Thyroid gland (tissue), 4 donors: ENCODE measurements at regions not wholly inside any gene's neighbourhood (a gene's known extent, or its start where the extent isn't known, plus 50 kb on each side); places are given as distances from the start of the nearest gene placed in this dataset.

ENCODE experiments used
- CTCF ChIP-seq, 6 experiments: fragments of 200-600 bp in 3 of 6; fragments of 450-650 bp in 3 of 6; sonication (generic) in 3 of 6; IDR thresholded peaks; one replicate each; pipeline ENCODE4 v1.5.1; 2016 to 2019; ENCODE audit warnings: antibody characterized with exemption in 6 of 6, mild to moderate bottlenecking in 2 of 6, inconsistent platforms in 1 of 6, moderate library complexity in 1 of 6
- POLR2A ChIP-seq, 2 donors: fragments of 450-650 bp; IDR thresholded peaks; one replicate each; pipeline ENCODE4 v1.6.1; 2017; ENCODE audit warnings: antibody characterized with exemption in 2 of 2, mild to moderate bottlenecking in 2 of 2, moderate library complexity in 1 of 2

- TF ChIP-seq CTCF (IDR thresholded peaks at IDR 0.05): no peak
- TF ChIP-seq POLR2A (IDR thresholded peaks at IDR 0.05): no peak
Measured at GRCh38 chr15:35858707-35859106, 312.7 kb upstream of the DPH6 start.
